Colonic mucosa (tissue), 4 donors: ENCODE measurements at regions not wholly inside any gene's neighbourhood (a gene's known extent, or its start where the extent isn't known, plus 50 kb on each side); places are given as distances from the start of the nearest gene placed in this dataset.

Experiments
- DNase-seq: peaks from one replicate; pipeline ENCODE4 v3.0.0-alpha.2; 2020
- H3K27ac ChIP-seq: fragments of 200-600 bp; one replicate; pipeline ENCODE4 v1.8.0; 2021
- H3K27me3 ChIP-seq: fragments of 200-600 bp; one replicate; pipeline ENCODE4 v1.8.0; 2021
- H3K36me3 ChIP-seq: fragments of 200-600 bp; one replicate; pipeline ENCODE4 v1.8.0; 2021
- H3K4me1 ChIP-seq: fragments of 200-600 bp; one replicate; pipeline ENCODE4 v1.8.0; 2021; ENCODE audit warnings: mild to moderate bottlenecking
- H3K4me3 ChIP-seq: fragments of 200-600 bp; one replicate; pipeline ENCODE4 v1.8.0; 2021
- H3K9ac ChIP-seq, 2 donors: one replicate each; pipeline ENCODE4 v1.7.0; 2013; ENCODE audit warnings: control low read depth in 2 of 2, low read depth in 2 of 2, low read length in 2 of 2
- H3K9me3 ChIP-seq: fragments of 200-600 bp; one replicate; pipeline ENCODE4 v1.8.0; 2021
- intact Hi-C: fragments of 100-400 bp; cut with DNase I; formaldehyde crosslinking; loops from one replicate; pipeline ENCODE4 v1.14.1; 2022
- TF ChIP-seq, protein P1 (sequence below): fragments of 200-600 bp; IDR thresholded peaks from one replicate; pipeline ENCODE4 v1.8.0; 2022; ENCODE audit warnings: antibody characterized with exemption, mild to moderate bottlenecking
- donor health status: healthy.
- donor health status: DM: no; HTN: no; CAD: no.
- donor health status: DM: no; HTN: no; CAD: no.

DNA sequence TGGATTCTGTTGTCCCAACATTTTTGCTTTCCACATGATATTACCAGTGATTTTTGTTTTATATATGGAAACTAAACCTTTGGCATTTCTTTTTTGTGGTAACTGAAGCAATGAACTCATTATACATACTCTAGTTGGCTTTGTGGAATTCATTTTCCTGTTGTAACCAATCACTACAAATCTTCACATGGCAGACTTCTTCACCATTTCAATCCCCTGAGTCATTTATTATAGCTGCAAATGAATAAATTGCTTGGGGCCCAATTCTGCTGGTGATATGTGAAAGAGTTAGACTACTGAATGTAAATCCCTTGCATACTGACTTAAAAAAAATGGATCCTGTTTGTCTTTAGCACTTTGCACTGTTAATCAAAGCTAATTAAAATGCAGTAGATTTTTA, 1709.6 kb upstream of the WWC1 start:
- intact Hi-C loops: no loop called here
- Histone ChIP-seq H3K36me3 (no peaks in the 10 kb centered on the region), H3K27me3 (no peaks in the 10 kb centered on the region), H3K9me3 (no peaks in the 10 kb centered on the region), H3K9ac (no peak overlapping the region), H3K27ac (no peak overlapping the region), H3K4me3 (no peak overlapping the region), H3K4me1 (no peaks in the 10 kb centered on the region)
- DNase-seq: no peak
- TF ChIP-seq, protein P1, sequence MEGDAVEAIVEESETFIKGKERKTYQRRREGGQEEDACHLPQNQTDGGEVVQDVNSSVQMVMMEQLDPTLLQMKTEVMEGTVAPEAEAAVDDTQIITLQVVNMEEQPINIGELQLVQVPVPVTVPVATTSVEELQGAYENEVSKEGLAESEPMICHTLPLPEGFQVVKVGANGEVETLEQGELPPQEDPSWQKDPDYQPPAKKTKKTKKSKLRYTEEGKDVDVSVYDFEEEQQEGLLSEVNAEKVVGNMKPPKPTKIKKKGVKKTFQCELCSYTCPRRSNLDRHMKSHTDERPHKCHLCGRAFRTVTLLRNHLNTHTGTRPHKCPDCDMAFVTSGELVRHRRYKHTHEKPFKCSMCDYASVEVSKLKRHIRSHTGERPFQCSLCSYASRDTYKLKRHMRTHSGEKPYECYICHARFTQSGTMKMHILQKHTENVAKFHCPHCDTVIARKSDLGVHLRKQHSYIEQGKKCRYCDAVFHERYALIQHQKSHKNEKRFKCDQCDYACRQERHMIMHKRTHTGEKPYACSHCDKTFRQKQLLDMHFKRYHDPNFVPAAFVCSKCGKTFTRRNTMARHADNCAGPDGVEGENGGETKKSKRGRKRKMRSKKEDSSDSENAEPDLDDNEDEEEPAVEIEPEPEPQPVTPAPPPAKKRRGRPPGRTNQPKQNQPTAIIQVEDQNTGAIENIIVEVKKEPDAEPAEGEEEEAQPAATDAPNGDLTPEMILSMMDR: no peak

DNA sequence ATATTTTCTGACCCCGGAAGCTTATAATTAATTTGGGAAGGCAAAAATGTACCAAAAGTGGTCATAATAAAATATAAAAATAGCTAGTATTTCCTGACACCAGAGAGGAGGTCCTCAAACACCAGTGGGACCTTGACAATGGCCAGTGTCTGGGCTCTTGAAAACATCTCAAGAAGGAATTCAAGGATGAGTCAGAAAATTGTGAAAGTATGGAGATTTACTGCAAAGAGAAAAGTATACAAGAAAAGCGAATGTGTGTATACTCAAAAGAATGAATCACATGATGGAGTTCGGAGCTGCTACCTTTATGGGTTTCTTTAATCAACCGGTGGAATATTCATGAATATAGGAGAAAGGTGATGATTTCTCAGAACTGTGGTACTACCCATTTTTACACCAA, 1709.0 kb upstream of the WWC1 start:
- intact Hi-C loops: no loop called here
- H3K4me3 ChIP-seq: no peak overlapping the region
- H3K4me1 ChIP-seq: no peaks in the 10 kb centered on the region
- no peaks in the 10 kb centered on the region for H3K36me3 ChIP-seq
- TF ChIP-seq, protein P1: no peak
- H3K9ac ChIP-seq: no peak overlapping the region
- DNase-seq: no peak
- no peaks in the 10 kb centered on the region for H3K27me3 ChIP-seq
- H3K9me3 ChIP-seq: no peaks in the 10 kb centered on the region
- no peak overlapping the region for H3K27ac ChIP-seq

DNA sequence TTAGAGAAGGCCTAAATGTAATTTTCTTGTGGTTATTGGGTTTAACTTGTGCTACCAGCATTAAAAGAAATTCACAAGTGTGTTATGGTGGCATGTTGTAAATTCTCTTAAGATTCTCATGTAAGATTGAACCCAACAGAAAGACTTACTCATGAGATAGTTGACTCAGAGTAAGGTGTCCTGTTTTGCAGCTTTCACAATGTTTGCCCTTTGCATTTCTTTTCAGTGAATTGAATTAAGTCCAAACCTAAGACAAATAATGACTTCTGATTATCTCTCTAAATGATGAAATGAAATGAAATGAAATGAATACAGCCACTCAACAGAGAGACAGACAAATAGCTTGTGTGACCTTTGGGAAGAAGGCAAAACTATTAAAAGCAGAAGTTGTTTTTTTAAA, 1696.9 kb upstream of the WWC1 start:
- no peaks in the 10 kb centered on the region for H3K36me3 ChIP-seq
- H3K9me3 ChIP-seq: no peaks in the 10 kb centered on the region
- no peak overlapping the region for H3K9ac ChIP-seq
- no peak overlapping the region for H3K4me3 ChIP-seq
- H3K4me1 ChIP-seq: no peaks in the 10 kb centered on the region
- TF ChIP-seq, protein P1: no peak
- H3K27ac ChIP-seq: no peak overlapping the region
- intact Hi-C loops: no loop called here
- no peak for DNase-seq
- H3K27me3 ChIP-seq: no peaks in the 10 kb centered on the region

DNA sequence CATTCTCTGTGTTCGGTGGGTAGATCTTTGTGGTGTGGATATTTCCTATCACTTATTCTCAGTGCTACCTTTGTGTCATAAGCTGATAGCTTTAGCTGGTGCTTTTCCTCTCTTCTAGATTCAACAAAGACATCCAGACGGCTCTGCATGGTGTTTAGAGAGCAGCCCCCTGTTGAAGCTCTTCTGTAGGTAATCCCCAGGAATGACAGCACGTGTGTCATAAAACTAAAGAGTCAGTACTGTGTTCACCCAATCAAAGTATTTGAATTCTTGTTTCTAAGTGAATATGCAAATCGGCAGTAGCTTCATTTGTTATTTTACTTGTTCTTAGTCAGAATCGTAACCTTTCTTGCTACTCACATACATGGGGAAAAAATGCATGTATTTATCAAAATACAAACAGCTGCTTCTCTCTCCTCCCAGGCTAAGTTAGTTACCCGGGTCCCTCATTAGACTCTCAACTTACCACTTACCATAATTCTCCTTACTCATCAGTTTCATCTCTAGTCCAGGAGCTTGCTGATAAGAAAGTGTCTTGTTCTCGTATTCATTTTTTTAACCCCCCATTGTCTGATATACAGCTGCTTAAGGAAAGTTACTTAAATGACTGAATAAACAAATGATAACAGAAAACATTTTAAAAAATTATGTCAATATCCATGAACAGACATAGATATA, 1696.0 kb upstream of the WWC1 start:
- Histone ChIP-seq H3K36me3 (no peaks in the 10 kb centered on the region), H3K27me3 (no peaks in the 10 kb centered on the region), H3K9ac (no peak overlapping the region), H3K9me3 (no peaks in the 10 kb centered on the region), H3K4me1 (no peaks in the 10 kb centered on the region), H3K27ac (no peak overlapping the region), H3K4me3 (no peak overlapping the region)
- TF ChIP-seq, protein P1: no peak
- no peak for DNase-seq
- intact Hi-C loops: no loop called here

DNA sequence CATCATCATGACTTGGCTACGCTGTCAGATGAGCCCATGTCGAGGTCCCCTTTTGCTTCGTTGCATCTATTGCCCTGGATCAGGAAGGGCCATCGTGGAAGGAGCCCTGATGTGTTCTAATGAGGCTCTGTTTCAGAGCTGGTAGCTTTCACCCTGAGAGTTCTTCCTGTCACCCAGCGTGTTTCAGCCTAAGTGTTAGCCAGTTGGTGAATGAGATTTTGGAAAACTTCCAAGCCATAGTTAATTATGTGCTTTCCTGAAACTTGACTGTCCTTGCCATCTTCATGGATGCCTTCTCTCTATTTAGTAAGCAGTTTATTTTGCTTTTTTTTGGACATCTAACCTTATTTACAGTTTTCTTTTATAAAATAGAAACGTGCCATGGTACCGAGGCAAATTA, 1695.4 kb upstream of the WWC1 start:
- H3K36me3 ChIP-seq: no peaks in the 10 kb centered on the region
- no peaks in the 10 kb centered on the region for H3K9me3 ChIP-seq
- no peaks in the 10 kb centered on the region for H3K27me3 ChIP-seq
- intact Hi-C loops: no loop called here
- no peak overlapping the region for H3K9ac ChIP-seq
- no peak for DNase-seq
- H3K4me3 ChIP-seq: no peak overlapping the region
- no peak overlapping the region for H3K27ac ChIP-seq
- no peaks in the 10 kb centered on the region for H3K4me1 ChIP-seq
- TF ChIP-seq, protein P1: no peak
